ENCODE measurements at regions not wholly inside any gene's neighbourhood (a gene's known extent, or its start where the extent isn't known, plus 50 kb on each side); places are given as distances from the start of the nearest gene placed in this dataset.

- Histone ChIP-seq H3K27ac (no peak overlapping the region), H3K4me1 (peaks cover 6% of the 10 kb centered on the region), H3K36me3 (no peaks in the 10 kb centered on the region), H3K9me3 (no peaks in the 10 kb centered on the region; the same call in 1 of the 2 replicates), H3K4me3 (no peak overlapping the region), H3K27me3 (no peaks in the 10 kb centered on the region), H3K9ac (no peak overlapping the region), H4K20me1 (no peaks in the 10 kb centered on the region), H3K4me2 (no peak overlapping the region)
- TF ChIP-seq Cebpa-rat (IDR thresholded peaks at IDR 0.05): no peak
These were observed 309.1 kb downstream of the SOX4 start for GRCh38 chr6:21902628-21903169.

GRCh38 chr6:21905531-21905930 is 312.0 kb downstream of the SOX4 start:
- no peaks in the 10 kb centered on the region for H3K27me3 ChIP-seq
- no peak overlapping the region for H3K9ac ChIP-seq
- H3K4me1 ChIP-seq: peaks cover 6% of the 10 kb centered on the region
- no peaks in the 10 kb centered on the region; the same call in 1 of the 2 replicates for H3K9me3 ChIP-seq
- no peak overlapping the region for H3K4me3 ChIP-seq
- no peaks in the 10 kb centered on the region for H3K36me3 ChIP-seq
- H3K27ac ChIP-seq: no peak overlapping the region
- no peak for TF ChIP-seq Cebpa-rat (IDR thresholded peaks at IDR 0.05)
- no peaks in the 10 kb centered on the region for H4K20me1 ChIP-seq
- no peak overlapping the region for H3K4me2 ChIP-seq

- Histone ChIP-seq H3K9me3 (no peaks in the 10 kb centered on the region; the same call in 1 of the 2 replicates), H3K4me3 (no peak overlapping the region), H3K27me3 (no peaks in the 10 kb centered on the region), H3K27ac (no peak overlapping the region), H4K20me1 (no peaks in the 10 kb centered on the region), H3K4me1 (peaks cover 6% of the 10 kb centered on the region), H3K9ac (no peak overlapping the region), H3K4me2 (no peak overlapping the region), H3K36me3 (no peaks in the 10 kb centered on the region)
- no peak for TF ChIP-seq Cebpa-rat (IDR thresholded peaks at IDR 0.05)
These were observed 313.3 kb downstream of the SOX4 start for GRCh38 chr6:21906826-21907225.

GRCh38 chr6:21907291-21907690 is 313.7 kb downstream of the SOX4 start:
- H3K27me3 ChIP-seq: no peaks in the 10 kb centered on the region
- H3K4me3 ChIP-seq: no peak overlapping the region
- H3K9ac ChIP-seq: no peak overlapping the region
- H3K36me3 ChIP-seq: no peaks in the 10 kb centered on the region
- TF ChIP-seq Cebpa-rat (IDR thresholded peaks at IDR 0.05): no peak
- H3K4me1 ChIP-seq: peaks cover 6% of the 10 kb centered on the region
- H3K4me2 ChIP-seq: no peak overlapping the region
- no peak overlapping the region for H3K27ac ChIP-seq
- H3K9me3 ChIP-seq: no peaks in the 10 kb centered on the region; the same call in 1 of the 2 replicates
- no peaks in the 10 kb centered on the region for H4K20me1 ChIP-seq

GRCh38 chr6:21908161-21908848 is 314.8 kb downstream of the SOX4 start:
- TF ChIP-seq Cebpa-rat (IDR thresholded peaks at IDR 0.05): no peak
- Histone ChIP-seq H3K27ac (no peak overlapping the region), H3K36me3 (no peaks in the 10 kb centered on the region)

GRCh38 chr6:21909321-21909720 is 315.8 kb downstream of the SOX4 start:
- no peak overlapping the region for H3K9ac ChIP-seq
- TF ChIP-seq Cebpa-rat (IDR thresholded peaks at IDR 0.05): no peak
- H3K4me3 ChIP-seq: no peak overlapping the region
- no peaks in the 10 kb centered on the region for H3K27me3 ChIP-seq
- no peak overlapping the region for H3K27ac ChIP-seq
- H4K20me1 ChIP-seq: no peaks in the 10 kb centered on the region
- peaks cover 6% of the 10 kb centered on the region for H3K4me1 ChIP-seq
- no peaks in the 10 kb centered on the region for H3K36me3 ChIP-seq
- H3K9me3 ChIP-seq: no peaks in the 10 kb centered on the region; the same call in 1 of the 2 replicates
- no peak overlapping the region for H3K4me2 ChIP-seq

More at GRCh38 chr6:21908161-21908848, 314.8 kb downstream of the SOX4 start:
- Histone ChIP-seq H3K4me1 (peaks cover 6% of the 10 kb centered on the region), H3K9ac (no peak overlapping the region), H4K20me1 (no peaks in the 10 kb centered on the region), H3K27me3 (no peaks in the 10 kb centered on the region), H3K4me3 (no peak overlapping the region), H3K4me2 (no peak overlapping the region), H3K9me3 (no peaks in the 10 kb centered on the region; the same call in 1 of the 2 replicates)

- TF ChIP-seq Cebpa-rat (IDR thresholded peaks at IDR 0.05): no peak
- H3K4me2 ChIP-seq: no peak overlapping the region
- H3K9ac ChIP-seq: no peak overlapping the region
- H3K4me3 ChIP-seq: no peak overlapping the region
- no peaks in the 10 kb centered on the region for H3K27me3 ChIP-seq
- no peaks in the 10 kb centered on the region for H3K36me3 ChIP-seq
- no peak overlapping the region for H3K27ac ChIP-seq
- peaks cover 6% of the 10 kb centered on the region for H3K4me1 ChIP-seq
- peaks cover 6% of the 10 kb centered on the region; the same call in 1 of the 2 replicates for H3K9me3 ChIP-seq
- H4K20me1 ChIP-seq: no peaks in the 10 kb centered on the region
These were observed 317.7 kb downstream of the SOX4 start for GRCh38 chr6:21911208-21911607.

- no peak overlapping the region for H3K4me3 ChIP-seq
These were observed 318.7 kb downstream of the SOX4 start for GRCh38 chr6:21912151-21912832.

GRCh38 chr6:21914121-21914973 is 320.8 kb downstream of the SOX4 start:
- H4K20me1 ChIP-seq: no peaks in the 10 kb centered on the region
- H3K9me3 ChIP-seq: peaks cover 10% of the 10 kb centered on the region
- no peak overlapping the region for H3K9ac ChIP-seq
- no peak for TF ChIP-seq Cebpa-rat (IDR thresholded peaks at IDR 0.05)
- no peaks in the 10 kb centered on the region for H3K36me3 ChIP-seq
- no peaks in the 10 kb centered on the region for H3K4me1 ChIP-seq
- H3K4me3 ChIP-seq: no peak overlapping the region
- no peaks in the 10 kb centered on the region for H3K27me3 ChIP-seq
- H3K4me2 ChIP-seq: 0 out of 2 replicates have a peak overlapping the region, but pooled peaks have one; percentile 6
- H3K27ac ChIP-seq: no peak overlapping the region

More at GRCh38 chr6:21912151-21912832, 318.7 kb downstream of the SOX4 start:
- Histone ChIP-seq H3K9me3 (peaks cover 6% of the 10 kb centered on the region; the same call in 1 of the 2 replicates), H3K4me2 (no peak overlapping the region), H3K27ac (no peak overlapping the region), H4K20me1 (no peaks in the 10 kb centered on the region), H3K9ac (no peak overlapping the region), H3K36me3 (no peaks in the 10 kb centered on the region), H3K27me3 (no peaks in the 10 kb centered on the region), H3K4me1 (peaks cover 2% of the 10 kb centered on the region)
- no peak for TF ChIP-seq Cebpa-rat (IDR thresholded peaks at IDR 0.05)

Measured in BLaER1 (cell line).